Hippocampal formation (tissue), 2 donors: ENCODE measurements at regions not wholly inside any gene's neighbourhood (a gene's known extent, or its start where the extent isn't known, plus 50 kb on each side); places are given as distances from the start of the nearest gene placed in this dataset.
A peak's percentile ranks its signal among the peaks of the same experiment; 100 is the strongest.
"Not testable (repeated sequence)": the region's sequence is repeated elsewhere in the genome, so short reads cannot be mapped to it uniquely, and the experiment has no call there.

ENCODE experiments used
- DNase-seq, 2 donors: peaks; one replicate each; lab custom pipeline; 2025; lab: John Stamatoyannopoulos, UW

DNA sequence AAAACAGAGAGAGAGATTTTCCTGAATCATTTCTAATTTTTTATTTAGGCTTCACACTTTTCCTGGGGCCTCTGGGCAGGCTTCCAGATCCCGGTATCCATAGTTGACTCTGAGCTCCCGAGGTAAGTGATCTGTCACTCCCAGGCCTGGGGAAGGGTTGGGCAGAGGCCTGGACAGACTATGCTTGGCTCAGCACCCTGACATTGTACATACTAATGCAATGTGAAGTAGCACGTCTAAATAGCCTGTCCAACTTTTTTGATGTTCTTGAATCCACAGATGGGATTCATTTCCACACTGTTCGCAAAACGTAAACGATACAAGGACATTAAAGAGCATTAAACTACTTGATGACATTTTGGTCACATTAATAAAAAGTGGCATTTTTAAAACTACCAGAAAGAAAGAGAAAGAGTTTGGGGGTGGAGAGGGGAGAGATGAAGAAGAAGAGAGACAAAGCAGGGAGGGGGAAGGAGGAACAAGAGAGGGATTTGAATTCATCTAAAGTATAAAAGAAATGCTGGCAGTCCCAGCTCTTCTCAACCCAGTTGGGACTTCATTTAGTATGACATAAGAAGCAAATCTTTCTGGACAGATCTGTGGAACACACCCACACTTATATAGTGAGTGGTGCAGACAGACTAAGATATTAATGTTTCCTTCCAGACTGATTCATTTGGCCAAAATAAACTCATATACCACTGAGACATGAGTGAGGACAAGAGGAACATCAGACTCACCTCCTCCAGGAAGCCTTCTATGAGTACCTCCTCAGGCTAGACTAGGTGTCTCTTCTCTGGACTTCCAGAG, 514.2 kb downstream of the SOX6 start:
- no peak for DNase-seq

DNA sequence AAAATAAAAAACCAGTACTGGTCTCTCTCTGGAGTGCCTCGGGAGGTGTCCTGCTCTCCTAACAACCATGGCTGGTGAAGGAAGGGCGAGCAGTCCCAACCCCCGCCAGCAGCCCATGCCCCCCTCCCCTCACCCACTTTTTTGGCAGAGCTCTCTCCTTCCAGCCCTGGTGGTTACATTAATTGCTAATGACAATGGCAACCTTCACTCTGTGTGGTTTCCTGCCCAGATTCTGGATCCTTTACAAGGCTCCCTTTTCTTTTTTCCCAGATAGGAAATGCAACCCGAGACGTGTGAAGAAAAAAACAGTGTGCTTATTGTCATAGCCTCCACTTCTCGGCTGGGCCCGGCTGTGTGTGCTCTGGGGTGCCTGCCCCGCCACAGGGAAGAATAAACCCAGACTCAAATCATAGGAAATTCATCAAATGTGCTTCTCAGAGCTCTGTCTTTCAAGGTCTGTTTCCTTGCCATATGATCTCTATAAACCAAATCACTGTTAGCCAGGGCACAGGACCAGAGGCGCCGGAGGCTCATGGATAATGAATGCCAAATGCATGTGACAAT, 513.0 kb downstream of the SOX6 start:
- DNase-seq, result peak; percentile 61 to 90

GRCh38 chr11:15845261-15845660, 511.1 kb downstream of the SOX6 start:
- DNase-seq, result peak; percentile 49 to 70

DNA sequence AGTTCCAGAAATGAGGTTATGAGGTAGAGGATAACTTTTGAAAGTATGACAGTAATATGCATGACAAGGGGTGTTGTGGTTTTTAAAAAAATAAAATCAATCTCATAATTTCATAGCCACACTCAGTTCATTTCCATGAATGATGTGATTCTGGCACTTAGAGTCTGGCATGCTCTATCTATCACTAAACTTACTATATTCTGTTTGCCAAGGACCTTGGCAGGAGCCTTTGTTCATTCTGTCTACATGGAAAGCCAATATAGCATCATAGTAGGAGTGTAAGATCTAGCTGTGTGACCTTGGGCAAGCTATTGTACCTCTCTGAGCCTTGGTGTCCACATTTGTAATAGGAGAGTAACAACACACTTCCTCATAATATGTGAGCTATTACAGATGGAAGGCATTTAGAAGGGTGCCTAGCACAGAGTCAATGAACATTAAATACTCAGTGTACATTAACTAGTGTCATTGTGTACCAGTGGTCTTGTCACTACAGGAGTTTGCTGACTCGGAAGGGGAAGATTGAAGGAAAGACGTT, 507.6 kb downstream of the SOX6 start:
- DNase-seq, result no peak

DNA sequence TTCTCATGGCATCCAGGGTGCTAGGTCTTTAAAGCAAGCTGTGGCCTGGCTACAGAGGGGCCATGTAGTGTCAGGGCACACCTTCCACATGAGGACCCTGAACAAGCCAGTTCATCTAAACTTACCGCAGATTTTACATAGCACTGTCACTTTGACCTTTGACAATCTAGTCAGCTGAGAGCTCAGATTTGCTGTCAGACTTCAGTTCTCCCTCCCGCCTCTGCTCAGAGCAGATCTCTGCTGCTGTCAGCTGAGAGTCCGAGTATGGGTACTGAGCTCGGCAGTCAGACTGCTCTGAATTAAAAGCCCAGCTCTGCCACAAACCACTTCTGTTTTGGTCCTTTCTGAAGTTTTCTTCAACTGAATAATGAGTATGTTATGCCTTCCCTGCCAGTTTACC, 507.1 kb downstream of the SOX6 start:
- DNase-seq, result no peak

DNA sequence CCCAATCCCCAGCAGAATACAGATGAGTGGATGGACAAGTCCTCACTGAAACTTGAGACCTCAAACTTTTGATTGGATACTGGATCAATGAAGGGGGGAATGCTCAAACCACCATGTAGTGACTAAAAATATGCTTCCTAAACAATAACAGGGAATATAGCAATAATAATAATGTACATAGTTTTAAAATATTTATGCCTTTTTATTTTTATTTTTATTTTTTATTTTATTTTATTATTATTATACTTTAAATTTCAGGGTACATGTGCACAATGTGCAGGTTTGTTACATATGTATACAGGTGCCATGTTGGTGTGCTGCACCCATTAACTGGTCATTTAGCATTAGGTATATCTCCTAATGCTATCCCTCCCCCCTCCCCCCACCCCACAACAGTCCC, 506.0 kb downstream of the SOX6 start:
- DNase-seq, result not testable (repeated sequence)

GRCh38 chr11:15851051-15851498, 505.3 kb downstream of the SOX6 start:
- peak in 1 of 2 donors; percentile 24 for DNase-seq

- no peak for DNase-seq
Measured at GRCh38 chr11:15852179-15852578, 504.2 kb downstream of the SOX6 start.

DNA sequence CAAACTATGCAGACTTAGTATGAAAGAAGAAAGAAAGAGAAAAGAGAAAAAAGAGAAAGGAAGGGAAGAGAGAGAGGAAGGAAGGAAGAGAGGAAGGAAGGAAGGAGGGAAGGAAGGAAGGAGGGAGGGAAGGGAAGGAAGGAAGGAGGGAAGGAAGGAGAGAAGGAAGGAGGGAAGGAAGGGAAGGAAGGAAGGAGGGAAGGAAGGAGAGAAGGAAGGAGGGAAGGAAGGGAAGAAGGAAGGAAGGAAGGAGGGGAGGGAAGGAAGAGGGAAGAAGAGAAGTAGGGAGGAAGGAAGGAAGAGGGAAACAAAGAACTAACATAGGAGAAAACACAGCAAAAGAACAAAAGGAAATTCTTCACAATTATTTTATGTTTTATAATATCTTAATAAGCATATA, 502.1 kb downstream of the SOX6 start:
- DNase-seq, result no peak

DNA sequence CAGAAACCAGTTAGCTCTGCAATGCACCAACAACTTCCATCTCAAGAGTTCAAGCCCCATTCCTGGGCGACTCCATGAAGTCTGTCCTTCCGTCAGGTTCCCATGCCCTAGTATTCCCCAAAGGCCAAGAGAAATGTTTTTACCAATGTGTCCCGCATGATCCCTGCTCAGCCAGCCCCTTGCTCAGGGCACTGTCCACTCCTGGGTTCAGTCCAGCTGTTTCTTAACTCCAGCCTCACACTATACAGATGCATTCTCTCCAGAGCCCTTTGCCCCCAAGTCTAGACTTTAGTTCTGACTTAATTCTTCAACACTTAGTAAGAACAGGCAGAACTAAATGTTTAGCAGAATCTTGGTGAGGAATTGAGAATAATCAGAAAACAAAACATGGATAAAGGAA, 497.5 kb downstream of the SOX6 start:
- no peak for DNase-seq

DNA sequence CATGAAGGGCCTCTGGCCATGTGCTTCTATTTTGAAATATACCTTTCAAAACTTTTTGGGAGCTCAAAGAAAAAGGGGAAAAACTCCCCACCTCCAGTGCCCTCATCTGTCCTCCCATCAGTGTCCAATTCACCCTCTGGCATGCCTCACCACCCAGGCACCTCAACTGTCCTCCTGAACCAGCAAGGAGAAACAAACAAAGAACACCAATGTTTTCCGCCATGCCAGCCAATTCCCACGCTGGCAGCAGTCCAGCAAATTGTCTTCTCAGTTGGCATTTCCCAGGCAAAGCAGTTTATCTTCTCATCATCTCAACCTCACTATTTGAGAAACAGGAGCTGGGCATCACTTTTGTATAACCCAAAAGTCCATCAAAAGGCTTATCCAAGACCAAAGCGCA, 496.9 kb downstream of the SOX6 start:
- DNase-seq, result no peak

- no peak for DNase-seq
Measured at GRCh38 chr11:15861256-15861655, 495.1 kb downstream of the SOX6 start.

DNA sequence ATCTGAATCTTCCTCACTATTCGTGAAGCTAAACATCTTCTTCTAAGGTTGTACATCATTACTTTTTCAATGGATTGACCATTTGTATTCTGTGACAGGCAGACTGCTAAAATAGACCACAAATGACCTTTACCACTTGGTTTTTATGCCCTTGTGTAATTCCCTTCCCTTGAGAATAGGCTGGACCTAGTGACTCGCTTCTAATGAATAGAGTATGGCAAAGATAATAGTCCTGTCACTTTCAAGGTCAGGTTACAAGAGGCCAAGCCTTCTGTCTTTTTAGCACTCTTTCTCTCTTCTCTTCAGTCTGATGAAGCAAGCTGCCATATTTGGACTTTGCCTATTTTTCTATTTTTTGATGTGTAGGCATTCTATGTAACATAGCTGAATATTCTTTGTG, 492.9 kb downstream of the SOX6 start:
- no peak for DNase-seq

DNA sequence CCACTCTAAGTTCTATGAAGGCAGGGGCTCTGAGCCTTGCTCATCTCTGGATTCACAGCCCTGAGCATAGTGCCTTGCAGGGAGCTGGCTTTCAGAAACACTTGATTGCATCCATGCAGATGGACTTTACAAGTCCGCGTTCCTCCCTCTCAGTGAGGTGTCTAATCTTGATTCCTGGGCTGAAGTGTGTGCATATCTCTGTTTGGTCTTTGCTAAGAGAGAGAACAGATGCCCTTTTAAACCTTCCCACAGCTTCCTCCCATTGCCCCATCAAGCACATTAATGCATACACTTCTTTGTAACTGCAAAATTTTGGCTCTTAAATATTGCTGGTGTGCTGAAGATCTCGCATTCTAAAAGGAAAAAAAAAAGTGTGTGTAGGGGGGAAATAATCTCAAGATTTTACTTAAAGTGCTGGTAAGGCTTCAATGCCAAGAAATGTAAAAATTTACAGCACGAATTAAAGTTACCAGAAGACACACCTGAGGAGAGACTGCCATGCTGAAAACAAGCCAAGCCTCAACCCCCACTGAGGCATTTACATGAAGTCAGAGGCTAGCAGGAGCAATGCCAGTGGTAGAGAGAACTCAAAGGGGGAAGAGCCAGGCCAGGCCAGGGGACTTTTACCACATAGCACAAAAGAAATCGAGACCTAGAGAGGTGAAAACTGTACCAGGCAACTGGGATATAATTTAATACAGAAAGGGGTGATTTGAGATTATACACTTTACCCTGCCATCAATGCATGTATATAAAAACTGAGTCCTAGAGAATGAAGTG, 492.1 kb downstream of the SOX6 start:
- DNase-seq, result no peak

DNA sequence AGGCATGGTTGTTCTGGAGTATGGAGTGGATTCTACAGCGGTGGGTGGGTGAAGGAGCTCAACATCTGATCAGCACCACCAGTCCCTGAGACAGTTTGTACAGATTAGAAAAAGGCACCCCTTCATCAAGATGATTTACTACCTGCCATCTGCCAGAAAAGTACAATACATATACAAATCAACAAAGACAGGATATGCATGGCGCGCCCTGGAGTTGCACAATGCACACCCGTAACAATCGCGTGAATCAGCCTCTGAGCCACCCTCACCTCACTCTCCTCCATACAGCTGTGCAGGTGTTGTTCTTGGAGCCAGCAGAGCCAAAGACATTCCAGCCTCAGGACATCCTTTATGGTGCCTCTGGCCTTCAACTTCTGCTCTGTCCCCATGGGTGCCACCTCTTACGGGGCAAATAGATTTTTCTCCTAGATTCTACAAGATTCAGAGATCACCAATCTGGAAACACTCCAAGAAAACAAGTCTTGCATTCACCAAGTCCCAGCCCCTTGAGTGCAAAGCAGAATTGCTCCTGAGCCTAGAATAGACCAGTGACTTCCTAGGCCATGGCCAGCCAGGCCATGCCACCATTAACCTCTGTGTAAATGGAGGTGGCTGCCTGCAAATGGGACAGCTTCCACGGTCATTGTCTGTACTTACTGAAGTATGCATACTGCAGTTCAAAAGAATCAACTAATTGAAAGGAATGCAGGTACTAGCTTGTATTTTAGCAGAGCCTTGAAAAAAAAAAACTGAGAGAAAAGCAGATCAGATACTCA, 490.9 kb downstream of the SOX6 start:
- DNase-seq, result no peak

GRCh38 chr11:15867871-15868270, 488.5 kb downstream of the SOX6 start:
- no peak for DNase-seq

DNA sequence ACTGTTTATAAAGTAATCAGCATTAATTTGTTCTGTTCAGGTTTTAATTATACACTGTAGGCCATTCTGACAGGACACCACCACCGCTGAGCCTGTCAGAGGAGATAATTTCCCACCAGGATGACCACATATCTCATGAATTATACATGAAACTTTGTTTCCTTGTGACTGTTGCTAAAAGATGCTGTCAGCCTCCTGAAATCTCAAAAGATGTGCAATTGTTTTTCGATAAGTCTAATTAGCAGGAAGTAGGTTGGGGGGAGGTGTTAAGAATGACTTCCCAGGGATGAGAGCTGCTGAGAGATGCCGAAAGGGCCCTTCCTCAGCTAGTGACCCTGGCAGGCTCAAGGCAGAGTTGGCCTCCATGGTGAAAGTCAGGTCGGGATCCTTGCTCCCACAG, 485.4 kb downstream of the SOX6 start:
- DNase-seq, result no peak

DNA sequence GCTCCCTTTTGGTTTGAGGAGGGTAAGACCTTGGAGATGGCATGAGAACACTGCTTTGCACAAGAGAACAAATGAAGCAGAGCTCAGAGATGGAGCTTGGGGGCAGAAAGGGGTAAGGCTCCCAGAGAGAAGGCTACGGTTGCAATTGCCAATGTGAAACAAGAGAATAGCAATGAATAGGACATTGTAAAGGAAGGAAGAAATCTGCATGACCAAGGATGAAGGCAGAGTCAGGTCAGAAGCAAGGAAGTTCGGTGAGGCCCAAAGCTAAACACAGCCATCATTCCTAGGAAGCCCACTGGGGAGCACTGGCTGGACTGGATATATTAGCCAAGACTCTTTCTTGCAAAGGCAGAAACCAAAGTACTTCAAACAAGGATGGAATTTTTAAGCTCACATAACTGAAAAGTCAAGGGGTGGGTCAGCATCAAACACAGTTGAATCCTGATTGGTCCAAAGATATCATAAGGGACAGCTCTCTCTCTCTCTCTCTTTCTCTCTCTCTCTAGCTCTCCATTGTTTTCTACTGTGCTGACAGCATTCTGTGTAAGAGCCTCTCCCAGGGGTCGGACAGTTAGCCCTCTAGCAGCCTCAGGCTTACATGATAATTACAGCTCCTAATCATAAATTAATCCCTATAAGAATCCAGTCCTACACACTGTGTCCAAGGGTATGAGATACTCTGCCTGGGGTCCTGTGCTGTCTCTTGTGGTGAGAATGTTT, 484.3 kb downstream of the SOX6 start:
- DNase-seq, result no peak

DNA sequence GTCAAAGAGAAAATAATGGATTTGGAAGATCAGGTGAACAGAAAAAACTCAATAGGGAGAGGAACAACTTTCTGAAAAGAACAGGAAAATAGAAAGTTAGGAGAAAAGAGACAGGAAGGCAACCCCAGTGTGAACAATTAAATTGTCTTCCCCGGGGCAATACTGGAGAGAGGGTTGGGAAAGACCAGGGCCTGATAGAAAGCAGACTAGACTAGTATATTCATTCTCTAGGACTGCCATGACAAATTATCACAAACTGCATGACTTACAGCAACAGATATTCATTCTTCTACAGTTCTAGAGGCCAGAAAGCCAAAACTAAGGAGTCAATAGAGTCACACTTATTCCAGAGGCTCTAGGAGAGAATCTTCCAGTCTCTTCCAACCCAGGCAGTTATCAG, 482.8 kb downstream of the SOX6 start:
- no peak for DNase-seq

- DNase-seq, result no peak
Measured at GRCh38 chr11:15874704-15875103, 481.6 kb downstream of the SOX6 start.

DNA sequence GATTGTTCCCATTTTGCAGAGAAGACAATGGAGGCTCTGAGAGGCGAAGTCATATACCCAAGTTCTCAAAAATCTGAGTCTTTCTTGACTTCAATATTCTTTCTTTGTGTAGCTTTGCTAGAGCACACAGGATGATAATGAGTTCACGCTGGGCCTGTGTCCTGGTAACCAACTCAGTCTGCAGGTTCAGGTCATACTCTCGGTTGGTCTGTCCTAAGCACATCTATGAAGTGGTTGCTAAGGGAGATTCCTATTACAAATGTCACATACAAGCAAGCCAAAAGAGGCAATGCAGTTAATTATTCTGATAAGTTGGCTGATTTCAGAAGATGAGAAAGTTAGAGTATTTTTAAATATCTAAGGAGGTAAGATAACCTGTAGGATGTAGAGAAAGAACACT, 481.0 kb downstream of the SOX6 start:
- DNase-seq, result no peak
